H1 (cell line): ENCODE measurements at regions not wholly inside any gene's neighbourhood (a gene's known extent, or its start where the extent isn't known, plus 50 kb on each side); places are given as distances from the start of the nearest gene placed in this dataset.

Experiments
- EP300 ChIP-seq, 2 experiments: IDR thresholded peaks; 1 replicate in 1 of 2; 2 replicates in 1 of 2; pipeline ENCODE4 v1.6.1; 2011 to 2012; ENCODE audit warnings: low read depth in 2 of 2, low read length in 2 of 2, mild to moderate bottlenecking in 2 of 2, borderline replicate concordance in 1 of 2, inconsistent platforms in 1 of 2, moderate library complexity in 1 of 2
- EZH2 ChIP-seq: fragments of 200-600 bp; sonication (generic); IDR thresholded peaks from 2 replicates; pipeline ENCODE4 v1.7.1; 2012; ENCODE audit warnings: low read depth, mild to moderate bottlenecking, moderate library complexity, low read length, inconsistent platforms; ENCODE audit not compliant: severe bottlenecking
- TF ChIP-seq, protein P1 (sequence below): IDR thresholded peaks from 2 replicates; pipeline ENCODE4 v1.6.1; 2012; ENCODE audit warnings: inconsistent platforms

DNA sequence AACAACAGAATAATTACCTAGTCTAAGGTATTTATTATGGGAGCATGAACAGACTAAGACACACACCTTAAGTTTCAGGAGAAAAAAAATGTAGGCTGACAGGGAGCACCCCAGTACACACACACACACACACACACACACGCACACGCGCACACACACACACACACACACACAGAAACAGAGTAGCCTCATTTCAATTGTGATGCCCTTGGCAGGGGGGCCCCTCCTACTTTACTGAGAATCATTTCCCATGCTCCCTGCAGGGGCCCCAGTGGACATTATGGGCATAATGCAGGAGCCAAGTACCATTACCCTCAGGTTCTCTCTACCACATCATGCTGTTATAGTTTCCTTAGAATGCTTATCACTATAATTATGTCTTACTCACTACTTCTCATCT lies 104.9 kb downstream of the CDC7 start (continued):
- TF ChIP-seq EZH2 (no peak), EP300 (IDR thresholded peaks at IDR 0.05; ENCODE audit: borderline replicate concordance in 1 of 2, low read depth in 2 of 2, low read length in 2 of 2) (no peak)
- TF ChIP-seq, protein P1, sequence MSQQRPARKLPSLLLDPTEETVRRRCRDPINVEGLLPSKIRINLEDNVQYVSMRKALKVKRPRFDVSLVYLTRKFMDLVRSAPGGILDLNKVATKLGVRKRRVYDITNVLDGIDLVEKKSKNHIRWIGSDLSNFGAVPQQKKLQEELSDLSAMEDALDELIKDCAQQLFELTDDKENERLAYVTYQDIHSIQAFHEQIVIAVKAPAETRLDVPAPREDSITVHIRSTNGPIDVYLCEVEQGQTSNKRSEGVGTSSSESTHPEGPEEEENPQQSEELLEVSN = no peak
